ENCODE measurements at regions not wholly inside any gene's neighbourhood (a gene's known extent, or its start where the extent isn't known, plus 50 kb on each side); places are given as distances from the start of the nearest gene placed in this dataset.

- TF ChIP-seq MAX (IDR thresholded peaks at IDR 0.05) (no peak), RXRA (IDR thresholded peaks at IDR 0.05) (no peak), RAD21 (IDR thresholded peaks at IDR 0.05) (no peak), EGR1 (IDR thresholded peaks at IDR 0.05; ENCODE audit: low read depth in 2 of 2) (no peak), FOXA1 (IDR thresholded peaks at IDR 0.05) (no peak), HNF4A (conservative IDR thresholded peaks at IDR 0.05) (no peak), GABPA (IDR thresholded peaks at IDR 0.05 in 1 of 2, conservative IDR thresholded peaks at IDR 0.05 in 1 of 2) (no peak), TAF1 (conservative IDR thresholded peaks at IDR 0.05) (no peak), YY1 (IDR thresholded peaks at IDR 0.05) (no peak), ATF3 (IDR thresholded peaks at IDR 0.05) (no peak), ZBTB33 (IDR thresholded peaks at IDR 0.05) (no peak), FOXA2 (IDR thresholded peaks at IDR 0.05) (no peak), REST (IDR thresholded peaks at IDR 0.05) (no peak), JUND (IDR thresholded peaks at IDR 0.05) (no peak), HNF4G (IDR thresholded peaks at IDR 0.05) (no peak), NR2F2 (IDR thresholded peaks at IDR 0.05) (no peak), SP1 (IDR thresholded peaks at IDR 0.05) (no peak)
- Histone ChIP-seq H3K9me3 (ENCODE audit: control insufficient read depth in 4 of 4, low read length in 3 of 4) (no peaks in the 10 kb centered on the region), H3K27ac (ENCODE audit: low read depth in 1 of 2, low read length in 2 of 2) (no peak overlapping the region), H3K27me3 (ENCODE audit: control insufficient read depth in 4 of 4, insufficient read depth in 4 of 4, low read length in 3 of 4) (no peaks in the 10 kb centered on the region), H3K4me1 (ENCODE audit: control insufficient read depth in 4 of 4, insufficient read depth in 4 of 4, low read length in 3 of 4) (no peaks in the 10 kb centered on the region), H3K9ac (ENCODE audit: low read depth in 1 of 2, low read length in 2 of 2) (no peak overlapping the region), H3K36me3 (ENCODE audit: control insufficient read depth in 4 of 4, insufficient read depth in 3 of 4, low read depth in 1 of 4, low read length in 3 of 4) (no peaks in the 10 kb centered on the region), H3K4me3 (ENCODE audit: low read depth in 1 of 3, low read length in 3 of 3) (no peak overlapping the region)
- DNase-seq (ENCODE audit: low spot score), result no peak
- 72% methylated on average over 2 of the region's 2 CpGs for WGBS
These were observed 91.4 kb upstream of the SYN3 start for GRCh38 chr22:33149611-33150010.

- H3K9me3 ChIP-seq (ENCODE audit: control insufficient read depth in 4 of 4, low read length in 3 of 4), result no peaks in the 10 kb centered on the region
- no peak overlapping the region for H3K4me3 ChIP-seq (ENCODE audit: low read depth in 1 of 3, low read length in 3 of 3)
- H3K9ac ChIP-seq (ENCODE audit: low read depth in 1 of 2, low read length in 2 of 2), result no peak overlapping the region
- no peaks in the 10 kb centered on the region for H3K36me3 ChIP-seq (ENCODE audit: control insufficient read depth in 4 of 4, insufficient read depth in 3 of 4, low read depth in 1 of 4, low read length in 3 of 4)
- no peaks in the 10 kb centered on the region for H3K27me3 ChIP-seq (ENCODE audit: control insufficient read depth in 4 of 4, insufficient read depth in 4 of 4, low read length in 3 of 4)
- H3K27ac ChIP-seq (ENCODE audit: low read depth in 1 of 2, low read length in 2 of 2), result no peak overlapping the region
- no peak for DNase-seq (ENCODE audit: low spot score)
- TF ChIP-seq HNF4A (conservative IDR thresholded peaks at IDR 0.05), result no peak
- TF ChIP-seq EGR1 (IDR thresholded peaks at IDR 0.05; ENCODE audit: low read depth in 2 of 2), result no peak
- TF ChIP-seq RAD21 (IDR thresholded peaks at IDR 0.05), result no peak
- no peak for TF ChIP-seq JUND (IDR thresholded peaks at IDR 0.05)
- TF ChIP-seq RXRA (IDR thresholded peaks at IDR 0.05), result no peak
- TF ChIP-seq GABPA (IDR thresholded peaks at IDR 0.05 in 1 of 2, conservative IDR thresholded peaks at IDR 0.05 in 1 of 2), result no peak
- TF ChIP-seq TAF1 (conservative IDR thresholded peaks at IDR 0.05), result no peak
- 90% methylated on average over 1 of the region's 1 CpG for WGBS
- H3K4me1 ChIP-seq (ENCODE audit: control insufficient read depth in 4 of 4, insufficient read depth in 4 of 4, low read length in 3 of 4), result peaks cover 0 to 3% (median 0%) of the 10 kb centered on the region in 4 donors
These were observed 86.5 kb upstream of the SYN3 start for GRCh38 chr22:33144721-33145120.
